GM10266 (cell line): ENCODE measurements at regions not wholly inside any gene's neighbourhood (a gene's known extent, or its start where the extent isn't known, plus 50 kb on each side); places are given as distances from the start of the nearest gene placed in this dataset.
"Not testable (repeated sequence)": the region's sequence is repeated elsewhere in the genome, so short reads cannot be mapped to it uniquely, and the experiment has no call there.

Experiments
- DNase-seq: peaks from one replicate; pipeline ENCODE4 v3.0.0; 2012; ENCODE audit errors: extremely low spot score
- CTCF ChIP-seq: IDR thresholded peaks from 2 replicates; pipeline ENCODE4 v1.5.1; 2012; ENCODE audit warnings: mild to moderate bottlenecking, low read depth; ENCODE audit not compliant: control insufficient read depth, insufficient read depth; ENCODE audit errors: missing control alignments

- TF ChIP-seq CTCF, result no peak
- DNase-seq, result no peak
These were observed 186.8 kb downstream of the FRK start for GRCh38 chr6:115873901-115874300.

DNA sequence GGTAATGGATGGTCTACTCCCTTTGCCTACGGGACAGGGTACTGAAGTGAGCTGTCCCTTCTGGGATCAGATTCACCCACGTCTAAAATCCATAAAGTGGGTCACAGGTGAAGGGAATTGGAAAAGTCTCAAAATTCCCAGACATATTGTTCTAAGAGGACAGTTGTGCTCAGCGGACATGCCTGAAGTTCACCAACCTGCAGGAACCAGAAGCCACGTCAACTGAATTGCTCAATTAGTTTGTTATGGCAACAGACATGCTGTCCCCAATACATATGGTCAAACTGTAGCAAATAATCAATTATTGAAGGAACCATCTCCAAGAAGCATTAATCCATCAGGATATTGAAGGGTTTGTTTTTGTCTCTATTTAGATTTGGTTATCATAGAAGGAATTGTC is 190.2 kb downstream of the FRK start:
- DNase-seq, result no peak
- TF ChIP-seq CTCF, result no peak

DNA sequence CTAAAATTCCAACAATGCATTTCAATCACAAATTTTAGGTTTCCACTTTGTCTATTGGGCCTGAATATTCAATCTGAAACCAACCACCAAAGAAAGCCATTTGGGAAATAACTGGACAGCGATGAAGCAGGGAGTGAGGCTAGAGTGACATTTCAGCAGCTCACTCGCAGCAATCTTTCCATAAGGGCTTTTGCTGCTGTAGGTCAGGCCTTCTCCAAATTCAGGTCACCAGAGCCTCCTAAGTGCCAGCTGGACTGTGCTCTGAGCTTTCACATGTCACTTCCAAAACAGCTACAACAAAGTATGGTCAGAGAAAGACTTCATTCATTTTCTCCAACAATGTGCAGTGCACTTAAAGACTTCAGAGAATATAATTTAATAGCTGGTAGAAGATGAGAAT is 194.8 kb downstream of the FRK start:
- DNase-seq, result no peak
- no peak for TF ChIP-seq CTCF

GRCh38 chr6:115863211-115863610 is 197.5 kb downstream of the FRK start:
- TF ChIP-seq CTCF, result no peak
- no peak for DNase-seq

DNA sequence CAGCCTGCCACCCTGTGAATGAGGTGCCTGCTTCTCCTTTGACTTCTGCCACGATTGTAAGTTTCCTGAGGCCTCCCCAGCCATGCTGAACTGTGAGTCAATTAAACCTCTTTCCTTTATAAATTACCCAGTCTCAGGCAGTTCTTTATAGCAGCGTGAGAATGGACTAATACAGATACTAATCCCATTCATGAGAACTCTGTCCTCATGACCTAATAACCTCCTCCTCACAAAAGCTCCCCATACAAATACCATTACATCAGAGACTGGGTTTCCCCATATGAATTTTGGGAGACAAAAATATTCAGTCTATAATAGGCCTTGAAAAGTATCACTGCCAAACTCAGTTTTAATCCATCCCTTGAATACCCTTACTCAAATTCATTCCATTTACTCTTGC is 199.0 kb downstream of the FRK start:
- not testable (repeated sequence) for DNase-seq

DNA sequence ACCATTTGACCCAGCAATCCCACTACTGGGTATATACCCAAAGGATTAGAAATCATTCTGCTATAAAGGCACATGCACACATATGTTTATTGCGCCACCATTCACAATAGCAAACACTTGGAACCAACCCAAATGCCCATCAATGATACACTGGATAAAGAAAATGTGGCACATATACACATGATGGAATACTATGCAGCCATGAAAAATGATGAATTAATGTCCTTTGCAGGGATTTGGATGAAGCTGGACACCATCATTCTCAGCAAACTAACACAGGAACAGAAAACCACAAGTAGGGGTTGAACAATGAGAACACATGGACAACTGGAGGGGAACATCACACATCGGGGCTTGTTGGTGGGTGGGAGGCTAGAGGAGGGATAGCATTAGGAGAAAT is 201.1 kb downstream of the FRK start:
- DNase-seq, result not testable (repeated sequence)

GRCh38 chr6:115854866-115855665 is 205.6 kb downstream of the FRK start:
- DNase-seq, result no peak

DNA sequence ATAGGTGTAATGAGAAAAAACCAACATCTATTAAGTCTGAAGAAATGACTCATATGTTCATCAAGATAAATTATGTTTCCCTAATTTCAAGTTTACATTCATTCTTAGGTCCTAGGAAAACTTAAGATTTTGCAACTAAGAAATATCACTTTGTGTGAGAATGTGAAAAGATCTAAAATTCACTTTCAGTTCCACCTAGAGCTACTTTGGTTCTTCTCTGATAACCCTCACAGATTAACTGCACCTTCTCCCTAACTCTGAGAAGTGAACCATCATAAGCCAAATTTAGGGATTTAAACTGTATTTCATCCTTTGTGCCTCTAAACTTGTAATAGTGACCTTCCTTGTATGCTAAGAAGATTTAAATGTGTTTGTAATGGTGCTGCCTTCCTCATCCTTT is 213.0 kb downstream of the FRK start:
- DNase-seq, result no peak
- TF ChIP-seq CTCF, result no peak

More at GRCh38 chr6:115854866-115855665, 205.6 kb downstream of the FRK start:
- no peak for TF ChIP-seq CTCF
